ENCODE measurements at regions not wholly inside any gene's neighbourhood (a gene's known extent, or its start where the extent isn't known, plus 50 kb on each side); places are given as distances from the start of the nearest gene placed in this dataset.

DNA sequence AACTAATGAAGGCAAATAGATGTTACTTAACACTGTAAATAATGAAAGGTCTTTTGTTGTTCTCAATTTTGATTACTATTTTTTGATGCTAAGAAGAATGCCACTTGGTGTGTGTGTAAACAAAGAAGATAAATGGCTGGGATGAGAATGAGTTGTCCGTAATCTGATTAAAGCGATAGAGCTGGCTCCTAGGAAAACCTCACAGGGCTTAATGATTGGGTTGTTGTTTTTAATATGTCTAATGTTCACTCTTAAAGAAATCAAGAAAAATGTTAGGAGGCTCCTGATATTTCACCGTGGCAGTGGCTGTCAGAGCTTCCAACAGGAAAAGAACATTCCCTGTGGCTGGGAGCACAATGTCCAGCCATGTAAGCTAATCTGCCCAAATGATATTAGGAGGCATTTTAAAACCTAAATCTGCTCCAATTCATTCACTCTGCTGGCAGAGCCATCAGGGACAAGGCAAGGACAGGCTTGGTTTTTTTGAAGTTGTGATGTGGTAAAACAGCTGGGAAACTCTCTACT, 243.9 kb downstream of the SNX10 start:
- ChIA-PET RAD21 (ENCODE audit: unreplicated experiment) (interaction anchor here (0.5 kb wide), 1 partner anchor 656 kb away, joined by 3 read pairs; no protein-coding TSS in a partner anchor), CTCF (interaction anchor here (1.2 kb wide), 1 partner anchor 152 kb away, joined by 3 read pairs; no protein-coding TSS in a partner anchor), SMC1A (ENCODE audit: uncharacterized antibody, unreplicated experiment) (interaction anchor here (1.1 to 1.5 kb wide), 2 partner anchors 9 to 13 kb away, joined by 3 to 4 read pairs; no protein-coding TSS in a partner anchor), POLR2A (interaction anchor here (1.3 kb wide), 1 partner anchor 137 kb away, joined by 3 read pairs; no protein-coding TSS in a partner anchor)
- Histone ChIP-seq H3K4me1 (ENCODE audit: control insufficient read depth, insufficient read depth, low read length) (no peaks in the 10 kb centered on the region), H4K20me1 (ENCODE audit: control insufficient read depth, insufficient read depth) (no peaks in the 10 kb centered on the region), H3K27ac (ENCODE audit: control insufficient read depth, insufficient read depth) (no peak overlapping the region), H2AFZ (ENCODE audit: control insufficient read depth, low read depth, low read length) (no peak overlapping the region), H3K27me3 (replicated peaks in 1 of 2; ENCODE audit: control insufficient read depth in 2 of 2, insufficient read depth in 2 of 2, low read length in 1 of 2) (peaks cover 2 to 7% of the 10 kb centered on the region in 2 experiments; a peak in 3 of 4 replicates), H3K9ac (ENCODE audit: control insufficient read depth, insufficient read depth, low read length) (no peak overlapping the region), H3K9me3 (replicated peaks; ENCODE audit: control insufficient read depth, insufficient read depth, low read length) (no peaks in the 10 kb centered on the region), H3K4me3 (no peak overlapping the region), H3K4me2 (ENCODE audit: control insufficient read depth, insufficient read depth) (no peak overlapping the region), H3K36me3 (ENCODE audit: control insufficient read depth in 2 of 2, insufficient read depth in 2 of 2, low read length in 1 of 2) (no peaks in the 10 kb centered on the region), H3K79me2 (ENCODE audit: control insufficient read depth, insufficient read depth, low read length) (no peaks in the 10 kb centered on the region)
- DNase-seq (ENCODE audit: low read depth, low spot score), result no peak
- in situ Hi-C loops (cut with MboI) (no loop called here), intact Hi-C loops (cut with micrococcal nuclease; ENCODE audit: unreplicated experiment) (no loop called here)
- FAIRE-seq, result no peak
- no TSS peak for BruUV-seq (replicated peaks)
- no peak for ATAC-seq
- 65% methylated on average over 3 of the region's 3 CpGs for WGBS (ENCODE audit: insufficient coverage, insufficient replicate concordance, low lambda C conversion rate, missing lambda C conversion rate)
- no peak for TF ChIP-seq SP1 (IDR thresholded peaks at IDR 0.05; ENCODE audit: low read depth, low read length)
- no peak for TF ChIP-seq SMAD5 (IDR thresholded peaks at IDR 0.05; ENCODE audit: low read depth)
- TF ChIP-seq ZBTB40 (IDR thresholded peaks at IDR 0.05; ENCODE audit: borderline replicate concordance), result no peak
- no peak for TF ChIP-seq ZNF384 (IDR thresholded peaks at IDR 0.05; ENCODE audit: borderline replicate concordance, low read depth, low read length)
- TF ChIP-seq SMAD1 (IDR thresholded peaks at IDR 0.05; ENCODE audit: low read depth, partially characterized antibody), result no peak
- no peak for TF ChIP-seq MAX (IDR thresholded peaks at IDR 0.05; ENCODE audit: low read depth, low read length)
- no peak for TF ChIP-seq NFXL1 (IDR thresholded peaks at IDR 0.05; ENCODE audit: borderline replicate concordance)
- TF ChIP-seq POLR2AphosphoS5 (IDR thresholded peaks at IDR 0.05; ENCODE audit: low read length), result no peak
- no peak for TF ChIP-seq IRF4 (IDR thresholded peaks at IDR 0.05; ENCODE audit: low read depth, low read length)
- TF ChIP-seq HDGF (IDR thresholded peaks at IDR 0.05), result no peak
- TF ChIP-seq, protein P1, sequence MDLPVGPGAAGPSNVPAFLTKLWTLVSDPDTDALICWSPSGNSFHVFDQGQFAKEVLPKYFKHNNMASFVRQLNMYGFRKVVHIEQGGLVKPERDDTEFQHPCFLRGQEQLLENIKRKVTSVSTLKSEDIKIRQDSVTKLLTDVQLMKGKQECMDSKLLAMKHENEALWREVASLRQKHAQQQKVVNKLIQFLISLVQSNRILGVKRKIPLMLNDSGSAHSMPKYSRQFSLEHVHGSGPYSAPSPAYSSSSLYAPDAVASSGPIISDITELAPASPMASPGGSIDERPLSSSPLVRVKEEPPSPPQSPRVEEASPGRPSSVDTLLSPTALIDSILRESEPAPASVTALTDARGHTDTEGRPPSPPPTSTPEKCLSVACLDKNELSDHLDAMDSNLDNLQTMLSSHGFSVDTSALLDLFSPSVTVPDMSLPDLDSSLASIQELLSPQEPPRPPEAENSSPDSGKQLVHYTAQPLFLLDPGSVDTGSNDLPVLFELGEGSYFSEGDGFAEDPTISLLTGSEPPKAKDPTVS (IDR thresholded peaks at IDR 0.05; ENCODE audit: low read depth, low read length), result no peak

Measured in GM12878 (cell line).